ENCODE measurements at regions not wholly inside any gene's neighbourhood (a gene's known extent, or its start where the extent isn't known, plus 50 kb on each side); places are given as distances from the start of the nearest gene placed in this dataset.
"Not testable (repeated sequence)": the region's sequence is repeated elsewhere in the genome, so short reads cannot be mapped to it uniquely, and the experiment has no call there.

GRCh38 chr1:94299627-94300553 lies 62.5 kb upstream of the ARHGAP29 start:
- TF ChIP-seq, protein P1, sequence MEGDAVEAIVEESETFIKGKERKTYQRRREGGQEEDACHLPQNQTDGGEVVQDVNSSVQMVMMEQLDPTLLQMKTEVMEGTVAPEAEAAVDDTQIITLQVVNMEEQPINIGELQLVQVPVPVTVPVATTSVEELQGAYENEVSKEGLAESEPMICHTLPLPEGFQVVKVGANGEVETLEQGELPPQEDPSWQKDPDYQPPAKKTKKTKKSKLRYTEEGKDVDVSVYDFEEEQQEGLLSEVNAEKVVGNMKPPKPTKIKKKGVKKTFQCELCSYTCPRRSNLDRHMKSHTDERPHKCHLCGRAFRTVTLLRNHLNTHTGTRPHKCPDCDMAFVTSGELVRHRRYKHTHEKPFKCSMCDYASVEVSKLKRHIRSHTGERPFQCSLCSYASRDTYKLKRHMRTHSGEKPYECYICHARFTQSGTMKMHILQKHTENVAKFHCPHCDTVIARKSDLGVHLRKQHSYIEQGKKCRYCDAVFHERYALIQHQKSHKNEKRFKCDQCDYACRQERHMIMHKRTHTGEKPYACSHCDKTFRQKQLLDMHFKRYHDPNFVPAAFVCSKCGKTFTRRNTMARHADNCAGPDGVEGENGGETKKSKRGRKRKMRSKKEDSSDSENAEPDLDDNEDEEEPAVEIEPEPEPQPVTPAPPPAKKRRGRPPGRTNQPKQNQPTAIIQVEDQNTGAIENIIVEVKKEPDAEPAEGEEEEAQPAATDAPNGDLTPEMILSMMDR (IDR thresholded peaks at IDR 0.05; ENCODE audit: borderline replicate concordance, control extremely low read depth, extremely low read depth, insufficient read depth, missing control alignments), result no peak
- DNase-seq (ENCODE audit: low spot score), result no peak
- in situ Hi-C loops (cut with MboI; ENCODE audit: low sequenced_read_pairs, unreplicated experiment), result no loop called here

- DNase-seq (ENCODE audit: low spot score), result no peak
- in situ Hi-C loops (cut with MboI; ENCODE audit: low sequenced_read_pairs, unreplicated experiment), result no loop called here
- TF ChIP-seq, protein P1 (IDR thresholded peaks at IDR 0.05; ENCODE audit: borderline replicate concordance, control extremely low read depth, extremely low read depth, insufficient read depth, missing control alignments), result no peak
These were observed 61.5 kb upstream of the ARHGAP29 start for GRCh38 chr1:94298861-94299260.

GRCh38 chr1:94296018-94296417 lies 58.6 kb upstream of the ARHGAP29 start:
- TF ChIP-seq, protein P1 (IDR thresholded peaks at IDR 0.05; ENCODE audit: borderline replicate concordance, control extremely low read depth, extremely low read depth, insufficient read depth, missing control alignments), result no peak
- no peak for DNase-seq (ENCODE audit: low spot score)
- in situ Hi-C loops (cut with MboI; ENCODE audit: low sequenced_read_pairs, unreplicated experiment), result no loop called here

DNA sequence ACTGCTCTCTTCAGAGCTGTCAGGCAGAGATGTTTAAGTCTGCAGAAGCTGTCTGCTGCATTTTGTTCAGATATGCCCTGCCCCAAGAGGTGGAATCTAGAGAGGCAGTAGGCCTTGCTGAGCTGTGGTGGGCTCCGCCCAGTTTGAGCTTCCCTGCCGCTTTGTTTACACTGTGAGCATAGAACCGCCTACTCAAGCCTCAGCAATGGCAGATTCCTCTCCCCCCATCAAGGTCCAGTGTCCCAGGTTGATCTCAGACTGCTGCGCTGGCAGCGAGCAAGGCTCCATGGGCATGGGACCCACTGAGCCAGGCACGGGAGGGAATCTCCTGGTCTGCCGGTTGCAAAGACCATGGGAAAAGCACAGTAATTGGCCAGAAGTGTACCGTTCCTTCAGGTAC lies 55.6 kb upstream of the ARHGAP29 start:
- DNase-seq (ENCODE audit: low spot score); in situ Hi-C loops (cut with MboI; ENCODE audit: low sequenced_read_pairs, unreplicated experiment): not testable (repeated sequence)

- in situ Hi-C loops (cut with MboI; ENCODE audit: low sequenced_read_pairs, unreplicated experiment); DNase-seq (ENCODE audit: low spot score): not testable (repeated sequence)
These were observed 51.9 kb upstream of the ARHGAP29 start for GRCh38 chr1:94289244-94289643.
